ENCODE measurements at regions not wholly inside any gene's neighbourhood (a gene's known extent, or its start where the extent isn't known, plus 50 kb on each side); places are given as distances from the start of the nearest gene placed in this dataset.
A peak's percentile ranks its signal among the peaks of the same experiment; 100 is the strongest.
"Not testable (repeated sequence)": the region's sequence is repeated elsewhere in the genome, so short reads cannot be mapped to it uniquely, and the experiment has no call there.

GRCh38 chr1:46878173-46878782 lies 63.0 kb downstream of the CYP4A11 start:
- not testable (repeated sequence) for H3K9me3 ChIP-seq (ENCODE audit: control insufficient read depth, insufficient read depth, low read length); H3K4me1 ChIP-seq (ENCODE audit: control insufficient read depth, insufficient read depth, low read length); H3K27me3 ChIP-seq (ENCODE audit: control insufficient read depth, insufficient read depth, low read length); H3K36me3 ChIP-seq (ENCODE audit: control insufficient read depth, insufficient read depth, low read length); H3K4me3 ChIP-seq (ENCODE audit: low read depth, low read length); H3K27ac ChIP-seq (ENCODE audit: low read depth, low read length)
- peak in 4 of 6 donors; percentile 0 to 42 (median 8) for DNase-seq (ENCODE audit: low read depth in 4 of 6, low spot score in 6 of 6)
- WGBS (ENCODE audit: insufficient coverage), result no CpG with 5 or more reads among the region's 3 CpGs

- not testable (repeated sequence) for H3K36me3 ChIP-seq (ENCODE audit: control insufficient read depth, insufficient read depth, low read length); H3K9me3 ChIP-seq (ENCODE audit: control insufficient read depth, insufficient read depth, low read length)
- no CpG with 5 or more reads among the region's 4 CpGs for WGBS (ENCODE audit: insufficient coverage)
These were observed 65.2 kb downstream of the CYP4A11 start for GRCh38 chr1:46876093-46876492.

More at GRCh38 chr1:46876093-46876492, 65.2 kb downstream of the CYP4A11 start:
- not testable (repeated sequence) for H3K4me3 ChIP-seq (ENCODE audit: low read depth, low read length); H3K27me3 ChIP-seq (ENCODE audit: control insufficient read depth, insufficient read depth, low read length); DNase-seq (ENCODE audit: low read depth in 4 of 6, low spot score in 6 of 6); H3K4me1 ChIP-seq (ENCODE audit: control insufficient read depth, insufficient read depth, low read length); H3K27ac ChIP-seq (ENCODE audit: low read depth, low read length)
